SU-DHL-6 (cell line): ENCODE measurements at regions not wholly inside any gene's neighbourhood (a gene's known extent, or its start where the extent isn't known, plus 50 kb on each side); places are given as distances from the start of the nearest gene placed in this dataset.

ENCODE experiments used
- H2AFZ ChIP-seq: fragments of 200-600 bp; sonication (generic); 2 replicates; pipeline ENCODE4 v1.6.1; 2014; ENCODE audit warnings: low read depth, mild to moderate bottlenecking, moderate library complexity, mixed read lengths, antibody characterized with exemption, low read length; ENCODE audit not compliant: severe bottlenecking
- H3F3A ChIP-seq: fragments of 200-600 bp; shearing (Covaris generic); 2 replicates; pipeline ENCODE4 v1.6.0; 2016; ENCODE audit warnings: antibody characterized with exemption, mild to moderate bottlenecking; ENCODE audit not compliant: insufficient read depth
- H3K27ac ChIP-seq: fragments of 200-600 bp; sonication (generic); 2 replicates; pipeline ENCODE4 v1.5.1; 2016; ENCODE audit warnings: low read depth, mild to moderate bottlenecking, low read length, moderate library complexity, mixed read lengths
- H3K27me3 ChIP-seq: fragments of 200-600 bp; sonication (generic), shearing (Covaris generic); 2 replicates; pipeline ENCODE4 v1.6.0; 2014; ENCODE audit warnings: mild to moderate bottlenecking, low read length
- H3K36me3 ChIP-seq: fragments of 200-600 bp; sonication (generic); 2 replicates; pipeline ENCODE4 v1.6.1; 2014; ENCODE audit warnings: mild to moderate bottlenecking, low read length, mixed read lengths
- H3K4me2 ChIP-seq: fragments of 300-600, 200-600 bp; shearing (Covaris generic), sonication (generic); 2 replicates; pipeline ENCODE4 v1.6.0; 2014; ENCODE audit warnings: low read length, low read depth, mild to moderate bottlenecking; ENCODE audit not compliant: poor library complexity, severe bottlenecking
- H3K4me3 ChIP-seq: fragments of 200-600 bp; sonication (generic); 2 replicates; pipeline ENCODE4 v1.5.1; 2014; ENCODE audit warnings: antibody characterized with exemption, low read length, mild to moderate bottlenecking, mixed read lengths; ENCODE audit not compliant: insufficient read depth, poor library complexity, severe bottlenecking
- H3K79me2 ChIP-seq: fragments of 200-600 bp; sonication (generic); 2 replicates; pipeline ENCODE4 v1.6.1; 2014; ENCODE audit warnings: mild to moderate bottlenecking, low read length, moderate library complexity; ENCODE audit not compliant: insufficient read depth
- H3K9ac ChIP-seq: fragments of 200-600 bp; sonication (generic); 2 replicates; pipeline ENCODE4 v1.7.0; 2014; ENCODE audit warnings: mild to moderate bottlenecking, low read length
- H3K9me2 ChIP-seq: fragments of 200-600 bp; sonication (generic); replicated peaks from 2 replicates; pipeline ENCODE4 v1.6.1; 2014; ENCODE audit warnings: low read length; ENCODE audit not compliant: insufficient read depth
- H3K9me3 ChIP-seq: fragments of 200-600 bp; sonication (generic); 2 replicates; pipeline ENCODE4 v1.6.1; 2014; ENCODE audit warnings: low read length, mixed read lengths; ENCODE audit not compliant: insufficient read depth
- H4K20me1 ChIP-seq: fragments of 200-600 bp; sonication (generic); 2 replicates; pipeline ENCODE4 v1.6.1; 2014; ENCODE audit warnings: low read depth, mild to moderate bottlenecking, antibody characterized with exemption, low read length, moderate library complexity, mixed read lengths
- CTCF ChIP-seq: fragments of 200-600 bp; sonication (generic); IDR thresholded peaks from one replicate; pipeline ENCODE4 v1.5.1; 2017; ENCODE audit warnings: antibody characterized with exemption, mild to moderate bottlenecking, low read length, moderate library complexity; ENCODE audit not compliant: insufficient read depth, poor library complexity, severe bottlenecking
- EZH2phosphoT487 ChIP-seq: fragments of 200-600 bp; sonication (generic), shearing (Covaris generic); conservative IDR thresholded peaks from 2 replicates; pipeline ENCODE4 v1.6.1; 2018; ENCODE audit warnings: mild to moderate bottlenecking, antibody characterized with exemption, low read length, moderate library complexity, mixed read lengths

- no peaks in the 10 kb centered on the region for H4K20me1 ChIP-seq
- no peaks in the 10 kb centered on the region for H3K27me3 ChIP-seq
- no peaks in the 10 kb centered on the region for H3K36me3 ChIP-seq
- no peak overlapping the region for H3K4me2 ChIP-seq
- H3K9me2 ChIP-seq = no peaks in the 10 kb centered on the region
- no peak overlapping the region for H3K4me3 ChIP-seq
- H3K9me3 ChIP-seq = no peaks in the 10 kb centered on the region
- no peak overlapping the region for H3K27ac ChIP-seq
- no peak for TF ChIP-seq CTCF
- no peak for TF ChIP-seq EZH2phosphoT487
- no peaks in the 10 kb centered on the region for H3K79me2 ChIP-seq
- no peaks in the 10 kb centered on the region for H3F3A ChIP-seq
- no peak overlapping the region for H2AFZ ChIP-seq
- no peak overlapping the region for H3K9ac ChIP-seq
These were observed 139.1 kb upstream of the TPM1 start for GRCh38 chr15:62903437-62903836.

- Histone ChIP-seq H3K4me2 (no peak overlapping the region), H3K4me3 (no peak overlapping the region), H3K27ac (no peak overlapping the region), H3K27me3 (no peaks in the 10 kb centered on the region), H3K9me3 (no peaks in the 10 kb centered on the region), H3K9me2 (no peaks in the 10 kb centered on the region), H3K9ac (no peak overlapping the region), H3K36me3 (no peaks in the 10 kb centered on the region), H4K20me1 (no peaks in the 10 kb centered on the region), H3K79me2 (no peaks in the 10 kb centered on the region), H2AFZ (no peak overlapping the region), H3F3A (no peaks in the 10 kb centered on the region)
- TF ChIP-seq EZH2phosphoT487 (no peak), CTCF (no peak)
These were observed 138.3 kb upstream of the TPM1 start for GRCh38 chr15:62904041-62904910.

GRCh38 chr15:62906627-62907026, 135.9 kb upstream of the TPM1 start:
- Histone ChIP-seq H2AFZ (no peak overlapping the region), H3F3A (no peaks in the 10 kb centered on the region), H3K79me2 (no peaks in the 10 kb centered on the region), H3K9me3 (no peaks in the 10 kb centered on the region), H3K9me2 (no peaks in the 10 kb centered on the region), H3K36me3 (no peaks in the 10 kb centered on the region), H3K9ac (no peak overlapping the region), H3K4me2 (no peak overlapping the region), H4K20me1 (no peaks in the 10 kb centered on the region), H3K27ac (no peak overlapping the region), H3K4me3 (no peak overlapping the region), H3K27me3 (no peaks in the 10 kb centered on the region)
- TF ChIP-seq CTCF = no peak
- TF ChIP-seq EZH2phosphoT487 = no peak
